ENCODE measurements at regions not wholly inside any gene's neighbourhood (a gene's known extent, or its start where the extent isn't known, plus 50 kb on each side); places are given as distances from the start of the nearest gene placed in this dataset.

DNA sequence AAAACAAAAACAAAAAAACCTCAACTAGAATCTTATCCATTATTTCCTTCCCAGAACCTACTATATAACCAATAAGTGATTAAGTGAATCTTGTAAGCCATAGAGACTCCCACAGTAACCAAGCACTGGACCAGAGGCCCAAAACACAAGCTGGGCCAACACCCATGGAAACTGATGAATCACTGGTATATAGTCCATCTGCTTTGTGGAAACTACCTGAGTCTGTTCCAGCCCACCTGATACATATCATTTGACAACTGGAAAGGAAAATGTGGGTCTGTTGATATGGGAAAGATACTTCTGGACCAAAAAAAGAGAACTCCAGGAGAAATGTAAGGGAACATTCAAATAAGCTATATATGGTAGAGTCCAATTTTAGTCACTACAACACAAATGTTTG, 252.8 kb downstream of the MREG start:
- Histone ChIP-seq H3K4me3 (no peak overlapping the region), H3K27ac (ENCODE audit: control insufficient read depth, insufficient read depth) (no peak overlapping the region), H3K4me2 (ENCODE audit: control insufficient read depth, insufficient read depth) (no peak overlapping the region), H3K27me3 (replicated peaks in 1 of 2; ENCODE audit: control insufficient read depth in 2 of 2, insufficient read depth in 2 of 2, low read length in 1 of 2) (no peaks in the 10 kb centered on the region), H4K20me1 (ENCODE audit: control insufficient read depth, insufficient read depth) (no peaks in the 10 kb centered on the region), H3K9ac (ENCODE audit: control insufficient read depth, insufficient read depth, low read length) (no peak overlapping the region), H3K4me1 (ENCODE audit: control insufficient read depth, insufficient read depth, low read length) (no peaks in the 10 kb centered on the region), H3K9me3 (replicated peaks; ENCODE audit: control insufficient read depth, insufficient read depth, low read length) (no peaks in the 10 kb centered on the region; the same call in 2 of the 3 replicates), H2AFZ (ENCODE audit: control insufficient read depth, low read depth, low read length) (no peak overlapping the region), H3K36me3 (ENCODE audit: control insufficient read depth in 2 of 2, insufficient read depth in 2 of 2, low read length in 1 of 2) (no peaks in the 10 kb centered on the region), H3K79me2 (ENCODE audit: control insufficient read depth, insufficient read depth, low read length) (no peaks in the 10 kb centered on the region)
- CTCF ChIA-PET = interaction anchor here (1.1 to 1.7 kb wide), 2 partner anchors 10 to 15 kb away, joined by 4 to 6 read pairs; no protein-coding TSS in a partner anchor
- RAD21 ChIA-PET (ENCODE audit: unreplicated experiment) = no interaction called here
- SMC1A ChIA-PET (ENCODE audit: uncharacterized antibody, unreplicated experiment) = interaction anchor here (0.9 to 2.1 kb wide), 5 partner anchors 11 to 47 kb away, joined by 3 to 12 read pairs (median 5); no protein-coding TSS in a partner anchor
- intact Hi-C loops (cut with micrococcal nuclease; ENCODE audit: unreplicated experiment) = no loop called here
- DNase-seq (ENCODE audit: low read depth, low spot score) (no peak), ATAC-seq (0 out of 3 replicates have a peak, but pooled peaks have one; percentile 21), FAIRE-seq (no peak)
- in situ Hi-C loops (cut with MboI) = no loop called here
- no TSS peak for BruUV-seq (replicated peaks)
- POLR2A ChIA-PET = interaction anchor here (0.6 to 1.0 kb wide), 4 partner anchors 10 to 567 kb away, joined by 3 read pairs; no protein-coding TSS in a partner anchor
- TF ChIP-seq, protein P1, sequence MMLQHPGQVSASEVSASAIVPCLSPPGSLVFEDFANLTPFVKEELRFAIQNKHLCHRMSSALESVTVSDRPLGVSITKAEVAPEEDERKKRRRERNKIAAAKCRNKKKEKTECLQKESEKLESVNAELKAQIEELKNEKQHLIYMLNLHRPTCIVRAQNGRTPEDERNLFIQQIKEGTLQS (IDR thresholded peaks at IDR 0.05; ENCODE audit: borderline replicate concordance, extremely low read depth, low read depth, low read length) = no peak
- TF ChIP-seq, protein P2, sequence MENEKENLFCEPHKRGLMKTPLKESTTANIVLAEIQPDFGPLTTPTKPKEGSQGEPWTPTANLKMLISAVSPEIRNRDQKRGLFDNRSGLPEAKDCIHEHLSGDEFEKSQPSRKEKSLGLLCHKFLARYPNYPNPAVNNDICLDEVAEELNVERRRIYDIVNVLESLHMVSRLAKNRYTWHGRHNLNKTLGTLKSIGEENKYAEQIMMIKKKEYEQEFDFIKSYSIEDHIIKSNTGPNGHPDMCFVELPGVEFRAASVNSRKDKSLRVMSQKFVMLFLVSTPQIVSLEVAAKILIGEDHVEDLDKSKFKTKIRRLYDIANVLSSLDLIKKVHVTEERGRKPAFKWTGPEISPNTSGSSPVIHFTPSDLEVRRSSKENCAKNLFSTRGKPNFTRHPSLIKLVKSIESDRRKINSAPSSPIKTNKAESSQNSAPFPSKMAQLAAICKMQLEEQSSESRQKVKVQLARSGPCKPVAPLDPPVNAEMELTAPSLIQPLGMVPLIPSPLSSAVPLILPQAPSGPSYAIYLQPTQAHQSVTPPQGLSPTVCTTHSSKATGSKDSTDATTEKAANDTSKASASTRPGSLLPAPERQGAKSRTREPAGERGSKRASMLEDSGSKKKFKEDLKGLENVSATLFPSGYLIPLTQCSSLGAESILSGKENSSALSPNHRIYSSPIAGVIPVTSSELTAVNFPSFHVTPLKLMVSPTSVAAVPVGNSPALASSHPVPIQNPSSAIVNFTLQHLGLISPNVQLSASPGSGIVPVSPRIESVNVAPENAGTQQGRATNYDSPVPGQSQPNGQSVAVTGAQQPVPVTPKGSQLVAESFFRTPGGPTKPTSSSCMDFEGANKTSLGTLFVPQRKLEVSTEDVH (IDR thresholded peaks at IDR 0.05; ENCODE audit: low read depth, partially characterized antibody) = no peak
- TF ChIP-seq FOXM1 (IDR thresholded peaks at IDR 0.05; ENCODE audit: low read depth, low read length) (no peak), ZNF274 (IDR thresholded peaks at IDR 0.05; ENCODE audit: insufficient read depth, insufficient read length) (no peak), CEBPB (IDR thresholded peaks at IDR 0.05; ENCODE audit: borderline replicate concordance in 1 of 2, low read depth in 2 of 2, low read length in 2 of 2) (no peak), JUNB (IDR thresholded peaks at IDR 0.05) (no peak), EED (IDR thresholded peaks at IDR 0.05; ENCODE audit: low read depth) (no peak), TCF3 (IDR thresholded peaks at IDR 0.05; ENCODE audit: borderline replicate concordance, insufficient read depth, low read depth, low read length) (no peak), SMAD5 (IDR thresholded peaks at IDR 0.05; ENCODE audit: low read depth) (no peak), ZNF622 (IDR thresholded peaks at IDR 0.05) (no peak), BACH1 (IDR thresholded peaks at IDR 0.05; ENCODE audit: borderline replicate concordance) (no peak)
- TF ChIP-seq, protein P3, sequence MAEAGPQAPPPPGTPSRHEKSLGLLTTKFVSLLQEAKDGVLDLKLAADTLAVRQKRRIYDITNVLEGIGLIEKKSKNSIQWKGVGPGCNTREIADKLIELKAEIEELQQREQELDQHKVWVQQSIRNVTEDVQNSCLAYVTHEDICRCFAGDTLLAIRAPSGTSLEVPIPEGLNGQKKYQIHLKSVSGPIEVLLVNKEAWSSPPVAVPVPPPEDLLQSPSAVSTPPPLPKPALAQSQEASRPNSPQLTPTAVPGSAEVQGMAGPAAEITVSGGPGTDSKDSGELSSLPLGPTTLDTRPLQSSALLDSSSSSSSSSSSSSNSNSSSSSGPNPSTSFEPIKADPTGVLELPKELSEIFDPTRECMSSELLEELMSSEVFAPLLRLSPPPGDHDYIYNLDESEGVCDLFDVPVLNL (IDR thresholded peaks at IDR 0.05; ENCODE audit: low read depth, low read length) = no peak
- TF ChIP-seq, protein P4, sequence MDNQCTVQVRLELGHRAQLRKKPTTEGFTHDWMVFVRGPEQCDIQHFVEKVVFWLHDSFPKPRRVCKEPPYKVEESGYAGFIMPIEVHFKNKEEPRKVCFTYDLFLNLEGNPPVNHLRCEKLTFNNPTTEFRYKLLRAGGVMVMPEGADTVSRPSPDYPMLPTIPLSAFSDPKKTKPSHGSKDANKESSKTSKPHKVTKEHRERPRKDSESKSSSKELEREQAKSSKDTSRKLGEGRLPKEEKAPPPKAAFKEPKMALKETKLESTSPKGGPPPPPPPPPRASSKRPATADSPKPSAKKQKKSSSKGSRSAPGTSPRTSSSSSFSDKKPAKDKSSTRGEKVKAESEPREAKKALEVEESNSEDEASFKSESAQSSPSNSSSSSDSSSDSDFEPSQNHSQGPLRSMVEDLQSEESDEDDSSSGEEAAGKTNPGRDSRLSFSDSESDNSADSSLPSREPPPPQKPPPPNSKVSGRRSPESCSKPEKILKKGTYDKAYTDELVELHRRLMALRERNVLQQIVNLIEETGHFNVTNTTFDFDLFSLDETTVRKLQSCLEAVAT (IDR thresholded peaks at IDR 0.05) = no peak
